HG02885 (cell line): ENCODE measurements at regions not wholly inside any gene's neighbourhood (a gene's known extent, or its start where the extent isn't known, plus 50 kb on each side); places are given as distances from the start of the nearest gene placed in this dataset.

Experiments
- ATAC-seq: cut with Tn5 transposase; IDR thresholded peaks from one replicate; pipeline ENCODE4 v1.9.1; 2021; ENCODE audit warnings: mild to moderate bottlenecking; ENCODE audit not compliant: unreplicated experiment, poor library complexity

GRCh38 chr16:85971902-85972638, 73.1 kb downstream of the IRF8 start:
- ATAC-seq = no peak

GRCh38 chr16:85974428-85975375, 75.7 kb downstream of the IRF8 start:
- no peak for ATAC-seq

- ATAC-seq = no peak
Observed at GRCh38 chr16:85975451-85975981, 76.6 kb downstream of the IRF8 start.

- no peak for ATAC-seq
Observed at GRCh38 chr16:85978291-85978775, 79.4 kb downstream of the IRF8 start.

DNA sequence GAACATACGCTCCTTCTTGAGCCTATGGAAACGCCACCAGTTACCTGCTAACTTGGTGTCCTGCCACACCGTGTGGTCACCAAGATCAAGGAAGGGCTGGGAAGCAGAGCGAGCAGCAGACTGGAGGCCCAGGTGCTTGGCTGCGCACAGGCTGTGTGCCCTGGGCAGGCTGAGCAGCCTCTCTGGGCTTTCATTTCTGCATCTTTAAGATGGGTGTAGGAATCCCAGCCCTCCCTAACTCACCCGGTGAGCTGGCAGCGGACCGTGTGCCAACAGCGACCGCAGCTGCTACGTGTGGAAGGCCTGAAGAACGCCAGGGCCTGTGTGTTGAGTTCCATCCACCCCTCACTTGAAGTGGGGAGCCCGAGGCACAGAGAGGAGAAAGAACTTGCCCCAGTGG, 80.0 kb downstream of the IRF8 start:
- ATAC-seq = no peak

- ATAC-seq = no peak
Observed at GRCh38 chr16:85979605-85980004, 80.6 kb downstream of the IRF8 start.

DNA sequence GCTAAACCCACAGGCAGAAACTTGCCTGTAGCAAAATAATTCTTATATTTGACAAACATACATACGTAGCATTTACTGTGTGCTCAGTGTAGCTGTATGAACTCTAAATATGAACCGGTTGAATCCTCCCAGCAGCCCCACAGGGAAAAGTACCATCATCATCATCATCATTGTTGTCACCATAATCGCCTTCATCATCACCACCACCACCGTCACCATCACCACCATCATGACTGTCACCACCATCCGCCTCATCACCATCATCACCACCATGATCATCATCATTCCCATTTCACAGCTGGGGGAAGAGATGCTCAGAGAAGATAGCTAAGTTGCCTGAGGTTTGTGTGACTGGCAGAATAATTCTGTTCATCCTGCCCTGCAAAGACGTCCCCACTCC, 81.7 kb downstream of the IRF8 start:
- ATAC-seq = no peak

GRCh38 chr16:85981826-85982562, 83.0 kb downstream of the IRF8 start:
- ATAC-seq = no peak

GRCh38 chr16:85982563-85982939, 83.6 kb downstream of the IRF8 start:
- no peak for ATAC-seq

DNA sequence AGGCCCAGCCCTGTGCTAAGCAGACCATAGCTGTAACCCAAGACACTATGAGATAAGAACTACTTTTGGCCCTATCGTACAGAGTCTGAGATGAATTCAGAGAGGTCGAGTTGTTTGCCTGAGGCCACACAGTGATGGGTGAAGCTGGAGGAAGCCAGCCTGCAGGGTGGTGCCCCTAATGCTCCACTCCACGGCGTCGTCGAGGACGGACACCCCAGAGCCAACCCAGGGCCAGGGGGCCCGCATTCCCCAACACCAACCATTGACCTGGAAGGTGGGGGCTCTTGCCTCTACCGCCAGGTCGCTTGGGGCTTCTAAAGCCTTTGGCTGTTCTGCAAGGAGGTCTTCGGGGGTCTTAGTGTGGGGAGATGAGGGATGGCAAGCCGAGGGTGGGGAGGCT, 84.1 kb downstream of the IRF8 start:
- ATAC-seq = no peak

GRCh38 chr16:85983606-85984230, 84.8 kb downstream of the IRF8 start:
- ATAC-seq = no peak

DNA sequence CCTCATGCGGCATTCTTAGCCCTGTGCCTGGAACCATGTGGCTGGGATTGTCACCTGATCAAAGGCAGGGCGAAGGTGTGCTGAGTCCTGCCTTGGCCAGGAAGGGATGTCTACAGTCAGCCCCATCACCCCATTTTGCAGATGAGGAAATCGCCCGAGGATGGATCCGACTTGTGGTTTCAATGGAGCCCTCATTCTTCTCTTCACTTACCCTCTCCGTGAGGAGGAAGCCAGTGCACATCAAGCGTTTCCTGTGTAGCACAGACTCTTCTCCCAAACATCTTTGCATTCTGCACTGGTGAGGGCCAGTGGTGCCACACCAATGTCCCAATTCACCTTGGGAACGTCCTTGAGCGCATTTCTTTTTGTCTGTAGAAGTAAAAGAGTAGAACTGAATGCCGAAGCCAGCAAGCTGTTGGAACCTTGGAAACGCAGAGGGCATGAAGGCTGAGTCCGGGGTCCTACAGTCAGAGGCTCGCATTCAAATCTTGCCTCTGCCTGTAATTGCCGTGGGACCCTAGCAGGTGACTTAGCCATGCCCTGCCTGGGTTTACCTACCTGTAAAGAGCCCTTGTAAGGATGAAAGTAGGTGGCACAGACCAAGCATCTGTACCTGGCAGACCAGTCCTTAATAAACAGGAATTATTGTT, 85.4 kb downstream of the IRF8 start:
- no peak for ATAC-seq

DNA sequence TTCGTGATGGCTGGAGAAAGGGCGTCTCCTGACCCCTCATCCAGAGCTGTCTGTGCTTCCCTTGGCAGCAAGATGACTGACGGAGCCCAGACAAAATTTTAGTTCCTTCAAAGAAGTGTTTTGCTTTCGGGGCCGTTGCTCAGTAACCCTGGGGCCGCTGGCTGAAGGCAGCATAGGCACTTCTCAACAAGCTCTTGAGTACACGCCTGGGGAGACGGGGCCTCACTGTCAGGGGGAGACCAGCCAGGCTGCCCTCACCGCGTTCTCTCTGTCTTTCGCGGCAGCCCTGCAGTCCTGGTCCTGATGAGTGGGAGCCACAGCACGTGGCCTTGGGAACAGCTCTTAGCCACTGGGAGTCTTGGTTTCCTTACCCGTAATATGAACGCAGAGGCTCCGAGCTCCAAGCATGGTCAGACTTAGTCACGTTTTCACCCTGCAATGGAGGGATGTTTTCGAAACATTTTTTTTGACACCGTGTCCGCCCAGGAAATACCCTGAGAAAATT, 86.0 kb downstream of the IRF8 start:
- no peak for ATAC-seq

GRCh38 chr16:85986931-85987749, 88.2 kb downstream of the IRF8 start:
- ATAC-seq = no peak

DNA sequence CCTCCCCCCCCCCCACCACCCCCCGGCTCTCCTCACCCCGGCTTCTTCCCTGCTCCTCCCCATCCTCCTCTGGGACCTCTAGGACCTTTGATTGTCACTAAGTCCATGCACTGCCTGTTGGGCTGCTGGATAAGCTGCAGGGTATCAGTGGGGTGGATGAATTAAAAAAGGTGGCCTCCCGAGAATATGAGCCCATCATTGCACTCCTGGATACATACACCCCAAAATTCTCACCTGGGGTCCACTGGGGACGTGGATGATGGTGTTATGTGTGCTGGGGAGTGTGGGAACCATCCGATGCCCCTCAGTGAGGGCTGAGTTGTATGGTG, 88.8 kb downstream of the IRF8 start:
- ATAC-seq = no peak

GRCh38 chr16:85988306-85988705, 89.3 kb downstream of the IRF8 start:
- ATAC-seq = no peak

- ATAC-seq = peak; percentile 49
Observed at GRCh38 chr16:85988723-85989313, 89.9 kb downstream of the IRF8 start.

DNA sequence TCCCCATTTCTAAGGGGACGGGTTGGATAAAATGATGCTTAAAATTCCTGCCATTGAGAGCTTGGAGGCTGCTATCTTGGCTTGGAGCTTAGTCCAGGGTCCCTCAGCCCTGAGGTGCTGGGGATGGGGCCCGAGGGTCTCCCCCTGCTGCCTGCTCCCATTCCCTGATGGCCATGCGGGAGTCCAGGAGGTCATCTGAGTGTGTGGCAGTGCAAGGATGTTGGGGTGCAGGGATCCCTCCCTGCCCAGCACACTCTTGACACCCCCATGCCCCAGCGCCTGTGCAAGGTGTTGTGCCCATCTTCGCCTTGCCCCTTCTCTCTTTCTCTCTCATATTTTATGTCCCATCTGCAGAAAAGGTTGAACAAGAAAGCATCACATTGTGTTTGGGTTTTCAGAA, 90.4 kb downstream of the IRF8 start:
- no peak for ATAC-seq
